DOHH2 (cell line): ENCODE measurements at regions not wholly inside any gene's neighbourhood (a gene's known extent, or its start where the extent isn't known, plus 50 kb on each side); places are given as distances from the start of the nearest gene placed in this dataset.
A peak's percentile ranks its signal among the peaks of the same experiment; 100 is the strongest.

Source experiments
- H3F3A ChIP-seq: fragments of 200-600 bp; sonication (generic), shearing (Covaris generic); 2 replicates; pipeline ENCODE4 v1.6.0; 2016; ENCODE audit warnings: antibody characterized with exemption, mild to moderate bottlenecking; ENCODE audit not compliant: control insufficient read depth, insufficient read depth
- H3K27ac ChIP-seq: fragments of 200-600 bp; sonication (generic); 2 replicates; pipeline ENCODE4 v1.5.1; 2014; ENCODE audit warnings: low read depth, mild to moderate bottlenecking, low read length, moderate library complexity
- H3K27me3 ChIP-seq: fragments of 200-600 bp; sonication (generic); 2 replicates; pipeline ENCODE4 v1.6.1; 2014; ENCODE audit warnings: mild to moderate bottlenecking, low read length, mixed read lengths; ENCODE audit not compliant: control insufficient read depth
- H3K36me3 ChIP-seq: fragments of 200-600 bp; sonication (generic); 2 replicates; pipeline ENCODE4 v1.6.1; 2014; ENCODE audit warnings: mild to moderate bottlenecking, low read length, moderate library complexity, mixed read lengths; ENCODE audit not compliant: control insufficient read depth
- H3K4me1 ChIP-seq: fragments of 200-600 bp; sonication (generic); 2 replicates; pipeline ENCODE4 v1.6.1; 2014; ENCODE audit warnings: mild to moderate bottlenecking, low read length, mixed read lengths; ENCODE audit not compliant: control insufficient read depth
- H3K4me2 ChIP-seq: fragments of 200-600 bp; sonication (generic); 2 replicates; pipeline ENCODE4 v1.6.0; 2014; ENCODE audit warnings: mild to moderate bottlenecking, low read length, moderate library complexity
- H3K4me3 ChIP-seq: fragments of 200-600 bp; sonication (generic); 2 replicates; pipeline ENCODE4 v1.5.1; 2014; ENCODE audit warnings: mild to moderate bottlenecking, low read length, mixed read lengths
- H3K79me2 ChIP-seq: fragments of 200-600 bp; sonication (generic); 2 replicates; pipeline ENCODE4 v1.6.1; 2014; ENCODE audit warnings: mild to moderate bottlenecking, low read length, mixed read lengths; ENCODE audit not compliant: control insufficient read depth
- H3K9me2 ChIP-seq: fragments of 200-600 bp; sonication (generic); replicated peaks from 2 replicates; pipeline ENCODE4 v1.6.1; 2014; ENCODE audit warnings: mild to moderate bottlenecking, low read length, mixed read lengths; ENCODE audit not compliant: control insufficient read depth
- H3K9me3 ChIP-seq: fragments of 200-600 bp; sonication (generic); 2 replicates; pipeline ENCODE4 v1.6.1; 2014; ENCODE audit warnings: antibody characterized with exemption, low read length, mixed read lengths; ENCODE audit not compliant: control insufficient read depth, insufficient read depth
- H4K20me1 ChIP-seq: fragments of 200-600 bp; sonication (generic); 2 replicates; pipeline ENCODE4 v1.6.0; 2014; ENCODE audit warnings: low read depth, mild to moderate bottlenecking, antibody characterized with exemption, low read length, moderate library complexity; ENCODE audit not compliant: control insufficient read depth, insufficient read depth
- EZH2phosphoT487 ChIP-seq: fragments of 200-600 bp; sonication (generic); IDR thresholded peaks from 2 replicates; pipeline ENCODE4 v1.6.1; 2017; ENCODE audit warnings: borderline replicate concordance, mild to moderate bottlenecking, antibody characterized with exemption, low read length, moderate library complexity, mixed read lengths
- TF ChIP-seq, protein P1 (sequence below): fragments of 200-600 bp; sonication (generic); IDR thresholded peaks from one replicate; pipeline ENCODE4 v1.5.1; 2014; ENCODE audit warnings: antibody characterized with exemption, mild to moderate bottlenecking, low read depth, low read length; ENCODE audit not compliant: poor library complexity, severe bottlenecking

GRCh38 chr10:36542493-36542892, 582.9 kb upstream of the ANKRD30A start:
- Histone ChIP-seq H3K4me1 (peaks cover 6% of the 10 kb centered on the region; the same call in 1 of the 2 replicates), H3K27ac (no peak overlapping the region), H3F3A (no peaks in the 10 kb centered on the region), H3K79me2 (no peaks in the 10 kb centered on the region), H3K27me3 (peaks cover 6% of the 10 kb centered on the region; the same call in 1 of the 2 replicates), H4K20me1 (no peaks in the 10 kb centered on the region), H3K9me3 (no peaks in the 10 kb centered on the region), H3K9me2 (no peaks in the 10 kb centered on the region), H3K4me3 (no peak overlapping the region), H3K36me3 (no peaks in the 10 kb centered on the region), H3K4me2 (no peak overlapping the region)
- TF ChIP-seq EZH2phosphoT487, result no peak
- TF ChIP-seq, protein P1, sequence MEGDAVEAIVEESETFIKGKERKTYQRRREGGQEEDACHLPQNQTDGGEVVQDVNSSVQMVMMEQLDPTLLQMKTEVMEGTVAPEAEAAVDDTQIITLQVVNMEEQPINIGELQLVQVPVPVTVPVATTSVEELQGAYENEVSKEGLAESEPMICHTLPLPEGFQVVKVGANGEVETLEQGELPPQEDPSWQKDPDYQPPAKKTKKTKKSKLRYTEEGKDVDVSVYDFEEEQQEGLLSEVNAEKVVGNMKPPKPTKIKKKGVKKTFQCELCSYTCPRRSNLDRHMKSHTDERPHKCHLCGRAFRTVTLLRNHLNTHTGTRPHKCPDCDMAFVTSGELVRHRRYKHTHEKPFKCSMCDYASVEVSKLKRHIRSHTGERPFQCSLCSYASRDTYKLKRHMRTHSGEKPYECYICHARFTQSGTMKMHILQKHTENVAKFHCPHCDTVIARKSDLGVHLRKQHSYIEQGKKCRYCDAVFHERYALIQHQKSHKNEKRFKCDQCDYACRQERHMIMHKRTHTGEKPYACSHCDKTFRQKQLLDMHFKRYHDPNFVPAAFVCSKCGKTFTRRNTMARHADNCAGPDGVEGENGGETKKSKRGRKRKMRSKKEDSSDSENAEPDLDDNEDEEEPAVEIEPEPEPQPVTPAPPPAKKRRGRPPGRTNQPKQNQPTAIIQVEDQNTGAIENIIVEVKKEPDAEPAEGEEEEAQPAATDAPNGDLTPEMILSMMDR, result no peak

GRCh38 chr10:36540611-36541010, 584.8 kb upstream of the ANKRD30A start:
- no peak overlapping the region for H3K4me3 ChIP-seq
- no peaks in the 10 kb centered on the region for H3K9me2 ChIP-seq
- no peaks in the 10 kb centered on the region for H3K36me3 ChIP-seq
- no peak for TF ChIP-seq EZH2phosphoT487
- no peaks in the 10 kb centered on the region for H3K79me2 ChIP-seq
- no peaks in the 10 kb centered on the region for H3F3A ChIP-seq
- H3K27ac ChIP-seq, result no peak overlapping the region
- H3K4me2 ChIP-seq, result no peak overlapping the region
- H4K20me1 ChIP-seq, result no peaks in the 10 kb centered on the region
- peaks cover 6% of the 10 kb centered on the region; the same call in 1 of the 2 replicates for H3K27me3 ChIP-seq
- no peaks in the 10 kb centered on the region for H3K9me3 ChIP-seq
- H3K4me1 ChIP-seq, result peaks cover 9% of the 10 kb centered on the region

DNA sequence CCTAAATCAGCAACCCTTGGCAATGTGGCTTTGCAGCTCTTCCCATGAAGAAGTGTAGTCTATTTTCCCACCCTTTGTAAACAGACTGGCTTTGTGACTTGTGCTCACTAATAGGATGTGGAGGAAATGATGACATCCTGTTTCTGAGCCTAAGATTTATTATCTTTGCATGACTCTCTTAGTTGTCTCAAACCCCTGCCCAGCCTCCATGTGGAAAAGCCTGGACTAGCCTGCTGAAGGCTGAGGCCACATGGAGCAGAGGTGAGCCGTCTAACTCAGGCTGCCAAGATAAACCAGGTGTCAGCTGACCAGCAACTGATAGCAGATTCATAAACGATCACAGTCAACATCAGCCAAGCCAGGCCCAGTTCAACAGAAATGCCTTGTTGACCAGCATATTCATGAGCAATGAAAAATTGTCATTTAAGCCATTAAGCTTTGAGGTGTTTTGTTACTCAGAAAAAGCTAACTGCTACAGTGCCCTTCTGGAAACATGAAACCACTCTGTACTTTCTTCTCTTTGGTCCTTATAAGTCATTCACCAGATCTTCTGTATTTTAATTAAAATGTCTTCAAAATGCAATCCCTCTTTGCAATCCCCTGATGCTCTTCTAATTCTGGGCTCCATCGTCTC, 586.3 kb upstream of the ANKRD30A start:
- H3K27ac ChIP-seq, result no peak overlapping the region
- H3K4me1 ChIP-seq, result peaks cover 23% of the 10 kb centered on the region
- no peaks in the 10 kb centered on the region for H3K36me3 ChIP-seq
- no peak overlapping the region for H3K4me2 ChIP-seq
- no peaks in the 10 kb centered on the region for H3F3A ChIP-seq
- TF ChIP-seq, protein P1, result no peak
- no peak for TF ChIP-seq EZH2phosphoT487
- no peaks in the 10 kb centered on the region for H3K79me2 ChIP-seq
- no peaks in the 10 kb centered on the region for H3K9me2 ChIP-seq
- peaks cover 6% of the 10 kb centered on the region; the same call in 1 of the 2 replicates for H3K27me3 ChIP-seq
- no peaks in the 10 kb centered on the region for H4K20me1 ChIP-seq
- no peaks in the 10 kb centered on the region for H3K9me3 ChIP-seq
- no peak overlapping the region for H3K4me3 ChIP-seq

DNA sequence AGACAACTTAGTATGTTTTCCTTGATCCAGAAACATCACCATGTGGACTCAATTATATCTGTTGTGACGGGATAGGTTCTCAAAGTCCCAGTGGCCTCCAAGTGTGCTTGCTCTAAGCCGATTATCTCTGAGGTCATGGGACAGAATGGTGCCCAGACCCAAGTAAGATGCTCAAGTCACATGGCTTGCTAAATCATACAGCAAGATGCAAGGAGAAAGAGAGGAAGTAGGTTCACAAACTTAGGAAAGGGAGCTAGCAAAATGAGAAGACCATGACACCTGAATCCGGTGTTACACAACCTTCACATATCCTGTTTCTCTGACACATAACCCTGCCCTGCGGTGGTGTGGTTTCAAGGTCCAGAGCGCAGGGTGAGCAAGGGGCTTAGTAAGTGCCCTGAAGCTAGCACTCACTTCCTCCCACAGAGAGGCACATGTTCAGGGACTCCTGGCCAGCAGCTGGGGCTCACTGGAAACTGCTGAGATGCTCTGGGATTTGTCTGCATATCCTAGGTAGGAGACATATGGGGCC, 590.9 kb upstream of the ANKRD30A start:
- Histone ChIP-seq H3K36me3 (no peaks in the 10 kb centered on the region), H3K4me2 (peak overlapping the region; percentile 39), H3K9me3 (no peaks in the 10 kb centered on the region), H3K27me3 (no peaks in the 10 kb centered on the region), H3K9me2 (no peaks in the 10 kb centered on the region), H3K4me1 (peaks cover 33% of the 10 kb centered on the region), H4K20me1 (no peaks in the 10 kb centered on the region), H3K27ac (no peak overlapping the region), H3K4me3 (no peak overlapping the region), H3F3A (no peaks in the 10 kb centered on the region), H3K79me2 (no peaks in the 10 kb centered on the region)
- TF ChIP-seq, protein P1, result no peak
- no peak for TF ChIP-seq EZH2phosphoT487
